Neural progenitor cell (in vitro differentiated cells): ENCODE measurements at regions not wholly inside any gene's neighbourhood (a gene's known extent, or its start where the extent isn't known, plus 50 kb on each side); places are given as distances from the start of the nearest gene placed in this dataset.

Experiments
- DNase-seq: peaks from one replicate; pipeline ENCODE4 v3.0.0-alpha.2; 2016; ENCODE audit warnings: low spot score
- H2AFZ ChIP-seq: fragments of 200-600 bp; sonication (generic); replicated peaks from 2 replicates; pipeline ENCODE4 v1.6.1; 2016; ENCODE audit warnings: antibody characterized with exemption
- H3F3A ChIP-seq: fragments of 200-600 bp; sonication (generic); 2 replicates; pipeline ENCODE4 v1.6.1; 2016; ENCODE audit warnings: antibody characterized with exemption, low read depth
- H3K27ac ChIP-seq: fragments of 200-600 bp; sonication (generic); 2 replicates; pipeline ENCODE4 v1.5.1; 2016; ENCODE audit warnings: mild to moderate bottlenecking
- H3K27me3 ChIP-seq: fragments of 200-600 bp; sonication (generic); 2 replicates; pipeline ENCODE4 v1.6.1; 2016; ENCODE audit warnings: mild to moderate bottlenecking, moderate library complexity
- H3K36me3 ChIP-seq: fragments of 200-600 bp; sonication (generic); 2 replicates; pipeline ENCODE4 v1.5.1; 2016
- H3K4me1 ChIP-seq: fragments of 200-600 bp; sonication (generic); 2 replicates; pipeline ENCODE4 v1.6.1; 2016; ENCODE audit warnings: mixed run types
- H3K4me2 ChIP-seq: fragments of 200-600 bp; sonication (generic); 2 replicates; pipeline ENCODE4 v1.6.1; 2016
- H3K4me3 ChIP-seq: fragments of 200-600 bp; sonication (generic); 2 replicates; pipeline ENCODE4 v1.5.1; 2016
- H3K79me2 ChIP-seq: fragments of 200-600 bp; sonication (generic); 2 replicates; pipeline ENCODE4 v1.6.1; 2016; ENCODE audit warnings: low read depth
- H3K9ac ChIP-seq: fragments of 200-600 bp; sonication (generic); 2 replicates; pipeline ENCODE4 v1.6.1; 2016
- H3K9me3 ChIP-seq: fragments of 200-600 bp; sonication (generic); 2 replicates; pipeline ENCODE4 v1.5.1; 2016; ENCODE audit warnings: low read depth
- H4K20me1 ChIP-seq: fragments of 200-600 bp; sonication (generic); 2 replicates; pipeline ENCODE4 v1.6.1; 2016; ENCODE audit warnings: low read depth
- H3K27ac Mint-ChIP-seq: 3 replicates; pipeline ENCODE4 v1.8.0; 2021; ENCODE audit warnings: mixed read lengths
- H3K27me3 Mint-ChIP-seq: 2 replicates; pipeline ENCODE4 v1.8.0; 2022; ENCODE audit warnings: low read depth, mild to moderate bottlenecking, inconsistent platforms, moderate library complexity, mixed read lengths; ENCODE audit not compliant: insufficient read depth
- H3K36me3 Mint-ChIP-seq: 3 replicates; pipeline ENCODE4 v1.8.0; 2021; ENCODE audit warnings: mixed read lengths
- H3K4me1 Mint-ChIP-seq: 3 replicates; pipeline ENCODE4 v1.8.0; 2021; ENCODE audit warnings: mixed read lengths
- H3K4me3 Mint-ChIP-seq: 3 replicates; pipeline ENCODE4 v1.8.0; 2021; ENCODE audit warnings: mild to moderate bottlenecking, moderate library complexity, mixed read lengths
- H3K9me3 Mint-ChIP-seq: 3 replicates; pipeline ENCODE4 v1.8.0; 2020; ENCODE audit warnings: mixed read lengths
- EZH2 ChIP-seq: fragments of 200-600 bp; sonication (generic); IDR thresholded peaks from 2 replicates; pipeline ENCODE4 v1.6.1; 2017; ENCODE audit warnings: antibody characterized with exemption, mild to moderate bottlenecking, moderate library complexity
- EZH2phosphoT487 ChIP-seq: fragments of 200-600 bp; sonication (generic); IDR thresholded peaks from 2 replicates; pipeline ENCODE4 v1.6.1; 2017; ENCODE audit warnings: antibody characterized with exemption
- TF ChIP-seq, protein P1 (sequence below): fragments of 200-600 bp; sonication (generic); IDR thresholded peaks from 2 replicates; pipeline ENCODE4 v1.5.1; 2017; ENCODE audit warnings: antibody characterized with exemption, mild to moderate bottlenecking

DNA sequence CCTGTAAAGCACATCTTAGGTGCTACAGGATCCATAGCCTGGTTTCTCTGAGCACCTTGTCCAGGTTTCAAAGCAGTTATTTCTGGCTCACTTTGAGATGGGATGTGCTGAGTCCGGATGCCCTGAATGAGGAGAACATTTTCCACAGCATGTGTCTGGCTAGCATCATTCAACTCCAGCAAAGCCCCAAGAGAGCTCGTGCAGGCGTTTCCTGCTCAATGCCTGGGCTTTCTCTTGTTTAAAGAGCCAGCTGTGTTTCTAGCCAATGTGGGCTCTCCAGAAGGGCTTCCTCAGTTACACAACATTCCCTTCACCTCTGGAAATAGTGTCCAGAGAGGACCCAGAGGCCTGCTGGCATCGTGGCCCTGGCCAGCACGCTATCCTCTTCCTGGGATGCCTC, 411.7 kb downstream of the DMAC1 start:
- Histone ChIP-seq H3K79me2 (no peaks in the 10 kb centered on the region), H3K4me3 (no peak overlapping the region), H4K20me1 (no peaks in the 10 kb centered on the region), H3K36me3 (no peaks in the 10 kb centered on the region), H3K9me3 (no peaks in the 10 kb centered on the region), H3K27ac (no peak overlapping the region), H3K4me2 (no peak overlapping the region), H3K9ac (no peak overlapping the region), H3K27me3 (no peaks in the 10 kb centered on the region), H3F3A (no peaks in the 10 kb centered on the region), H3K4me1 (no peaks in the 10 kb centered on the region), H2AFZ (no peak overlapping the region)
- Mint-ChIP-seq H3K27ac (no peak overlapping the region), H3K4me3 (no peak overlapping the region), H3K27me3 (peaks cover 3% of the 10 kb centered on the region), H3K4me1 (no peaks in the 10 kb centered on the region), H3K36me3 (no peaks in the 10 kb centered on the region), H3K9me3 (no peaks in the 10 kb centered on the region)
- TF ChIP-seq EZH2phosphoT487 (no peak), EZH2 (no peak)
- DNase-seq: no peak

DNA sequence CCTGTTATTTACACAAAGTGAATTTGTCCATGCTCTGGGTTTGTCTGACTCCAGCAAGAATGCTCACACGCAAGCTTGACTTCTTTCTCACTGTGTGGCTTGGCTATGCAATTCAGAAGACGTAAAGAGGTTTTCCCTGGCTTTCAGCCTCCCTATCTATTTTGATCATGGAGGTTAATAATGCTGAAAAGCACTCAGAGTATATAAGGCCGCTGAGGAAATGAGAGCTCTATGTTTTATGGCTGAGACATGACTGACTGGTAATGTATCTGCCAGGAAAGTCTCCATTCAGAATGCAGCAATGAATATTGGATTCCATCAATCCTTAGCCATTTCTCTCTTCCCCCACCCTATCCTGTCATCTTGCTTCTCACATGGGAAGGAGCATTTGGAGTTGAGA, 417.3 kb downstream of the DMAC1 start:
- no peaks in the 10 kb centered on the region for H3F3A ChIP-seq
- no peaks in the 10 kb centered on the region for H3K9me3 ChIP-seq
- no peaks in the 10 kb centered on the region for H3K79me2 ChIP-seq
- no peak overlapping the region for H3K4me2 ChIP-seq
- Mint-ChIP-seq H3K27ac (no peak overlapping the region), H3K9me3 (peaks cover under 1% of the 10 kb centered on the region), H3K36me3 (no peaks in the 10 kb centered on the region), H3K4me3 (no peak overlapping the region), H3K4me1 (no peaks in the 10 kb centered on the region), H3K27me3 (no peaks in the 10 kb centered on the region)
- H3K27ac ChIP-seq: no peak overlapping the region
- H3K4me3 ChIP-seq: no peak overlapping the region
- no peaks in the 10 kb centered on the region for H3K4me1 ChIP-seq
- no peaks in the 10 kb centered on the region for H4K20me1 ChIP-seq
- no peaks in the 10 kb centered on the region for H3K27me3 ChIP-seq
- TF ChIP-seq EZH2: no peak
- TF ChIP-seq, protein P1, sequence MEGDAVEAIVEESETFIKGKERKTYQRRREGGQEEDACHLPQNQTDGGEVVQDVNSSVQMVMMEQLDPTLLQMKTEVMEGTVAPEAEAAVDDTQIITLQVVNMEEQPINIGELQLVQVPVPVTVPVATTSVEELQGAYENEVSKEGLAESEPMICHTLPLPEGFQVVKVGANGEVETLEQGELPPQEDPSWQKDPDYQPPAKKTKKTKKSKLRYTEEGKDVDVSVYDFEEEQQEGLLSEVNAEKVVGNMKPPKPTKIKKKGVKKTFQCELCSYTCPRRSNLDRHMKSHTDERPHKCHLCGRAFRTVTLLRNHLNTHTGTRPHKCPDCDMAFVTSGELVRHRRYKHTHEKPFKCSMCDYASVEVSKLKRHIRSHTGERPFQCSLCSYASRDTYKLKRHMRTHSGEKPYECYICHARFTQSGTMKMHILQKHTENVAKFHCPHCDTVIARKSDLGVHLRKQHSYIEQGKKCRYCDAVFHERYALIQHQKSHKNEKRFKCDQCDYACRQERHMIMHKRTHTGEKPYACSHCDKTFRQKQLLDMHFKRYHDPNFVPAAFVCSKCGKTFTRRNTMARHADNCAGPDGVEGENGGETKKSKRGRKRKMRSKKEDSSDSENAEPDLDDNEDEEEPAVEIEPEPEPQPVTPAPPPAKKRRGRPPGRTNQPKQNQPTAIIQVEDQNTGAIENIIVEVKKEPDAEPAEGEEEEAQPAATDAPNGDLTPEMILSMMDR: no peak
- no peak for TF ChIP-seq EZH2phosphoT487
- H3K9ac ChIP-seq: no peak overlapping the region
- no peak overlapping the region for H2AFZ ChIP-seq
- no peaks in the 10 kb centered on the region for H3K36me3 ChIP-seq
- DNase-seq: no peak

DNA sequence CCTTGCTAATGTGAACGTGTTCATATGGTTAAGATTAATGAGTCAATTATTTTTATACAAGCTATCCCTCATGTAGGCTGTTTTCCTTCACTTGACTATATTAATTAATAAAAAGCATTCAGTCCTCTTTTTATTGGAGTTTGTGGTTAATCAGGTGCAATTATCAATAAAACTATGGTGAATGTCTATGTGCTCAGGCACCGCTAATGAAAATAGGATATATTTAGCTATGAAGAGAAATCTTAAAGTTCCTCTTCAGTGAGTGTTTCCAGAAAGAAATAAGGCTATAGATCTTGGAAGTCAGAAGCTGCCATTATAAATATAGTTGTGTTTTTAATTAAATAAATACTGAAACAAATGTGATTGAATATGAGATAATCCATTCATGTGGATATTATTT, 422.1 kb downstream of the DMAC1 start:
- Histone ChIP-seq H3K4me1 (no peaks in the 10 kb centered on the region), H3K4me3 (no peak overlapping the region), H3K9ac (no peak overlapping the region), H2AFZ (no peak overlapping the region), H3K27me3 (no peaks in the 10 kb centered on the region), H4K20me1 (no peaks in the 10 kb centered on the region), H3F3A (no peaks in the 10 kb centered on the region), H3K27ac (no peak overlapping the region), H3K79me2 (no peaks in the 10 kb centered on the region), H3K4me2 (no peak overlapping the region), H3K9me3 (no peaks in the 10 kb centered on the region), H3K36me3 (no peaks in the 10 kb centered on the region)
- Mint-ChIP-seq H3K4me1 (no peaks in the 10 kb centered on the region), H3K27me3 (no peaks in the 10 kb centered on the region), H3K4me3 (no peak overlapping the region), H3K27ac (no peak overlapping the region), H3K36me3 (no peaks in the 10 kb centered on the region), H3K9me3 (peaks cover 9% of the 10 kb centered on the region)
- TF ChIP-seq EZH2phosphoT487: no peak
- TF ChIP-seq, protein P1: no peak
- no peak for TF ChIP-seq EZH2
- no peak for DNase-seq

DNA sequence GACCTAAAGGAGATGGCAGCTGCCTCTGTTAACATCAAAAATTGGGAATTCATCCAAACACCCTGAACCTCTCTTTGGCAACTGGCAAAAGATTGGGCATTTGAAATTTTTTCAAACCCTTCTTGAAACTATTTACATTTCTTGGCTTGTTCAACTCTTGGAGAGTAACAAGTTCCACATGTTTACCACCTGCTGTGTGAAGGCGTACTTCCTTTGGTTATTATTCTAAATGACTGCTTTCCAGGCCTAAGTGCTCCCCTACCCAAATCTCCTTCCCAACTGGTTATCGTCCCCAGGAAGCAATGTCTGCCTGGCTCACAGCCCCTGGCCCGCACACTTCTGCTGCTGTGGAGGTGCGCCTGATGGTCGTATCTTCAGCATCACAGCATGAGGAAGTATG, 422.7 kb downstream of the DMAC1 start:
- Mint-ChIP-seq H3K36me3 (no peaks in the 10 kb centered on the region), H3K27me3 (no peaks in the 10 kb centered on the region), H3K4me1 (no peaks in the 10 kb centered on the region), H3K4me3 (no peak overlapping the region), H3K27ac (no peak overlapping the region), H3K9me3 (peaks cover 9% of the 10 kb centered on the region)
- Histone ChIP-seq H3K4me1 (no peaks in the 10 kb centered on the region), H3K4me3 (no peak overlapping the region), H3F3A (no peaks in the 10 kb centered on the region), H3K9me3 (no peaks in the 10 kb centered on the region), H3K27ac (no peak overlapping the region), H3K9ac (no peak overlapping the region), H3K27me3 (no peaks in the 10 kb centered on the region), H2AFZ (no peak overlapping the region), H3K79me2 (no peaks in the 10 kb centered on the region), H3K36me3 (no peaks in the 10 kb centered on the region), H4K20me1 (no peaks in the 10 kb centered on the region), H3K4me2 (no peak overlapping the region)
- no peak for DNase-seq
- TF ChIP-seq EZH2phosphoT487 (no peak), EZH2 (no peak)
- TF ChIP-seq, protein P1: no peak
